NOMO-1 treated with dmso at 0.1 percent for 144 hours (cell line): ENCODE measurements at regions not wholly inside any gene's neighbourhood (a gene's known extent, or its start where the extent isn't known, plus 50 kb on each side); places are given as distances from the start of the nearest gene placed in this dataset.
"Not testable (repeated sequence)": the region's sequence is repeated elsewhere in the genome, so short reads cannot be mapped to it uniquely, and the experiment has no call there.

Experiments used
- DNase-seq: peaks from one replicate; lab custom pipeline; 2025; ENCODE audit not compliant: unreplicated experiment; lab: John Stamatoyannopoulos, UW

DNA sequence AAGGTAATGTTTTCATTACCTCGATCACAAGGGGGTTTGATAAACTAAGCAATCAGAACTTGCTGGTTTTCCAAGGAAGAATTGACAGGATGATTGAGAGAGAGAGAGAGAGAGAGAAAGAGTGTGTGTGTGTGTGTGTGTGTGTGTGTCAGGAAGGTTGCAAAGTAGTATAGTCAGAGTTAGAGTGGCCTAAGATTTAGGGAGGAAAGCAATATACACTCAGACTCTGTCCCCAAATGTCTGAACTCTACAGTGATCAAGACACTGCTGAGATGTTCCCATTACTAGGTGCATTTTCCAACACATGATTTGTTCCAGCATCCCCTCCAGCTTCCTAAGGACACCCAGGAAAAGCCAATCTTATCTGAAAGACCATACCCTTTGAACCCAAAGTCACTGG, 1074.1 kb downstream of the BCL11B start:
- DNase-seq: no peak

DNA sequence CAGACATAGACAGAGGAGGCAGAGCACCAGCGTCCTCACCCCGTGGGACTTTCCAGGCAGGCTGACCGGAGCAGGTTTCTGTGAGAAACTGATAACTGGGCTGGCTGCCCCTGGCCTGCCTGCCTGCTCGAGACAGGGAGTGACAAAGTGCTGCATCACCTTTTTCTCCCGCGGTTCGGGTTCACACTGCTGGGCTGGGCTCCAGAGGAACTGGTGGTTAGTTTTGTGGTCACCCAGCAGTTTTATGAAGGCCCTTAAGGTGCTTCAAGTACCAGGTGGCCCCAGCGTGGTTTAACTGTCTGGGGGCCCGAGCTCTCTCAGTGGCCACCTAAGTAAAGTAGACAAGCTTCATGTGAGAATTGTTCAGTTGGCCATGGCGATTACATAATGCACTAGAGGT, 1073.6 kb downstream of the BCL11B start:
- no peak for DNase-seq

DNA sequence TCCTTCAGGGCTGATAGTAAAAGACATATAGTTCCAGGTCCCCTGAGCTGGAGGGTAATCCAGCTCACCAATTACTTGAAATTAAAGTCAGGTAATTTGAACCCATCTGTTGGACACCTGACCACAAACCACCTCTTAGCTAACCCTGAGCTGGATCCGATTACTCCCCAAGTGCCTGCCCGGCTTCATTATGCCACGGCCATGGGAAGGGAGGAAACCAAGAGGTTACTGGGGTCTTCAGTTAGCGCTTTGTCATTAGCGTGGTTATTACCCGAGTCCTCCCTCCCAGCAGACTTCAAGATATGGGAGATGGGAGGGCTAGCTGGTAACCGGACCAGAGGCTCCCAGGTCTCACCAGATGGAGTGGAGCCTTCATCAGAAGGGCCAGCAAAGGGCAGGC, 1071.4 kb downstream of the BCL11B start:
- no peak for DNase-seq

DNA sequence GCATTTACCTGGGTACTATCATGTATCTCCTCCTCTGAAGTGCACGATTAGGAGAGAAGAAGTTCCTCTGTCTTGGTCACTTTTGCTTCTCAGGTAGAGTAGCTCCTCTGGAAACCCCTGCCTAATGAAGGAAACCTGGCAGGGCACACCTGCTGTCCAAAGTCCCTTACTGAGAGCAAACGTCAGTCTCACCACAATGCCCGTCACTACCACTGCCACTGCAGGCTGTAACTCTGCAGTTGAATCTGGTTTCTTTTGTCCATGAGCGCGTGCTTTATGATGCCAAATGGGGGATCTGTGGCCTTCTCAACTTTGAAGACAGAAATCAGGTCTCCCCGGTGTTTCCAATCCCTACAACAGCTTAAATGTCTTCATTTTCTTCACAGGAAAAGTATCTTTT, 1068.6 kb downstream of the BCL11B start:
- no peak for DNase-seq

DNA sequence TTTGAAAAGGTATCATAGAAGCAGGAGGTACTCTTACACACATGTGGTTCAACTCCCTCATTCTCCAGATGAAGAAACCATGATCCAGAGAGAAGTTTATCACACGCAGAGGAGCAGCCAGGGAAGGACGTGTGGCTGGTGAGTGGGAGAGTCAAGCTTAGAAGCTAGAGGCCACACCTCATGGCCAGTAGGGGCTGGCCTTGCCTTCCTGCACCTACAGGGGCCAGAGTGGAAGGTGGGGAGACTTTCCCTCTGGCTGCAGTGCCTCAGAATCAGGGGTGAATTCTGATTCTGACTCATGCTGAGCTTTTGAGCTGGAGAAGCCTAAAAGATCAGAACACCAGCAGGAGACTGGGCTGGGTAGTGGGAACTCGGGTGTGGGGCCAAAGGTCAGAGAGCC, 1067.9 kb downstream of the BCL11B start:
- no peak for DNase-seq

DNA sequence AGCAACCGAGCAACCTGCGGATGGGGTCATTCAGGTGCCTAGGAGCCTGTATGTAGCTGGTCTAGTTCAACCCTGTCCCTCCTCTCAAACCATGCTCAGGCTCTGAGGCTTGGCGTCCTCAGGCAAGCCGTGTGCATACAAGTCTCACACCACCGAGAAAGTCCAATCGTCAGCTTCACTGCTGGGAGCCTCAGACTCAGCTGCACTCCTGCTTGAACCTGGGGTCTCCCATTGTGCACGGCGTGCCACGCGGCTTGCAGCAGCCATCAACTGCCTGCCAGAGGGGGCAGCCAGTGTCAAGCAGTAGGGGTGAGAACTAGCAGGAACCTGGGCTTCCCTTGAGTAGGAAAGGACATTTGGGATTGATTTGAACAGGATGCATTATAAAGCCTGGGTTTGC, 1064.6 kb downstream of the BCL11B start:
- no peak for DNase-seq

DNA sequence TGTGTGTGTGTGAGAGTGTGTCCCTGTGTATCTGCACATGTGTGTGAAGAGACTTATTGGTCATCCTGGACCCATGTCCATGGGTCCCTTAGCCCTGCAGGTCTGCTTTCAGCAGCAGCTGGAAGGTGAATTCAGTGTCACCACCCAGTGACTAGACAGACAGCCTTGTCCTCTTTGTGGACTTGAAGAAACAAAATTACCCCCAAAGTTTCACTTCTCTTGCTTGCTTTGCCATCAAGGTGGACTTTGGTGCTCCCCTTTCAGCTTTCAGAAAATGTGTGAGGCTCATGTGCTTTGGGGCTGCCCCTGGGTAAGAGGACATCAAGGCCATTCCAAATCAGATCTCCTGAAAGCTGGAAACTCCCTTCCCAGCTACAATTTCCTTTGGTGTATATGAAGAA, 1063.8 kb downstream of the BCL11B start:
- DNase-seq: no peak

DNA sequence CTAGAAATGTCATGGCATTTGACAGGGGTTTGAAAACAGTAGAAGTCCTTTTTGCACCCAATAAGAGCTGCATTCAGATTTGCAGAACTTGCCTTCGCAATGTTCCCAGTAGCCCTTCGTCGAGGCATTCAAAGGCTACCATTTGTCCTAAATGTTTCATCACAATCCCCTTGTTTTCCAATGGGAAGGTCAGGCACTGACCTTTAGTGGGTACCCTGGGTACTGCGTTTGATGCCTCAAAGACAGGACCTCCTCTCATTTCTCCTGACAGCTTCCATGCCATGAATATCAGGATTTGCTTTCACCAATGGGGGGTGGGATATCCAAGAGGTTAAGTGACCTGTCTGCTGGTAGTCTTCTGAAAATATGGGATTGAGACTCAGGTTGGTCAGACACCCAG, 1063.1 kb downstream of the BCL11B start:
- no peak for DNase-seq

DNA sequence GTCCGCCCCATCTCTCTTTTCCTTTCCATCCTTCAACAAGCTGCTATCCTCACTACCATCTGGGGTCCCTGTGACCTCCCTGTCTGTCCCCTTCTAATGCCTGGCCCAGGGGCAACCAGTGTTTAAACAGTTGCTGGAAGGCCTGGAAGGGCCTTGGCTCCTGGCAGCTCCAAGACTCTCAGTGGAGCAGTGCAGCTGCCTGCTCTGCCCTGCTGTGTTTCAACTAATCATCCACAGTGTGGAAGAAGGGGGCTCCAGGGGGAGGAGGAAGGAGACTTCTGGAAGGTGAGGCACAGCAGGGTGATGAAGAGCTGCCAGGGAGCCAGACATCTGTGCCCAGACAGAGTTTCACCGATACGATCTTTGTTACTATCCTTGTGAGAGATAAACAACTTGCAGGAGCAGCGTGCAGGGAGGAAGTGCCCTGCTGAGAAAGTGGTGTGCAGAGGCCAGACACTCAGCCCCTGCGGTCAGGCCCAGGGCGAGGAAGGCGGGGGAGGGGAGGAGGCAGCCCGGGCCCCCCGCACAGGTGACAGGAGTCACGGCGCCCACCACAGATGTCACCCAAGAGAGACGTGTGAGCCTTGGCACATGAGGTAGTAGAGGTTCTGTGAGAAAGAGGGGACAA, 1061.8 kb downstream of the BCL11B start:
- no peak for DNase-seq

DNA sequence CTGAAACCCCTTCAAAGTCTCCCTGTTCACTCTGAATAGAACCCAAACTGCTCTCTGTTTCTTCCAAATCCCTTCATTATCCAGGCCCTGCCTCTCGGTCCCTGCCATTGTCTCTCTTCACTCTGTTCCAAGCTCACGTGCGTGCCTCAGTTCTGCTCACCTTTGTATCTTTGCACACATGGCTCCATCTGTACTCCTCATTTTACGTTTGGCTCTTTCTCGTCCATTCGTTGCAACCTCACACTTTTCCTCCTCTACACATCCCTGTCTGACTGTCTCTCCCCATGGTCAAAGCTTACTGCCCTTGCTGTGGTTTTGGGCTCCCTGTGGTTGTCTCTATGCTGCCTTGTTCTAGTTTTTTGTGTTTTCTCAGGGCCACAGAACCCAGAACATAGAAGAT, 1054.5 kb downstream of the BCL11B start:
- no peak for DNase-seq

DNA sequence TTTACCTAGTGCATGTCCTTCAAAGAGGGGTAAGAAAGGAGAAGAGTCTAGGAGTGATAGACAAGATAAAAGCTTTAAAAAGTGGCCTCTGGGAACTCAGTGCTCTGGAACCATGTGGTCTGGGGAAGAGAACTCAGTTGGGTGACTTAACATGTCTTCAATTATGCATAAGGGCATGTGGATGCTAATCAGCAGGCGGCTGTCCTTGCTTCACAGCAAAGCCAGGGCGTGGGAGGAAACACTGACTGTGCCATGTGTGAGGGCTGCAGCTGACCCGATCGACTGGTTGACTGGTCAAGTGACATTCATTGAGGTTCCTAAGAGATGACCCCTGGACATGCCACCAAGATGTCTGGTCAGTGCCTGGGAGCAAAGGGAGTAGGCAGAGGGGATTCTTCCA, 1053.8 kb downstream of the BCL11B start:
- DNase-seq: no peak

DNA sequence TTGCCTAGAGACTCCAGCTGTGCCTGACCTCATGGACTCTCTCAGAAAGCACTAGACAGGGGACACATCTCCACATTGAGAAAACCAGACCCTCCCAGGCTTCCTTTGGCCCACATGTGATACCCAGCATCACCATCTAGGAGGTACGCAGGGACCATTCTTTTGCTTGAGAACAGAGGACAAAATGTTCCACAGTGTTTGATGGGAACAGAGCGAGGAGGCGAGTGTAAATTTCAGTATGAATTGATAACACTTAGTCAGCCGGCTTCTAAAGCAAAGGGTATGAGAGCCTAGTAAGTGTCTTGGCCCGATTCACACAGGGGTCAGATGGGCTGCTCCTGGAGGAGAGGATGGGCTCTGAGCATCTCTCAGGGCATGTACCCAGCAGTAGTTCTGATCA, 1052.4 kb downstream of the BCL11B start:
- no peak for DNase-seq

DNA sequence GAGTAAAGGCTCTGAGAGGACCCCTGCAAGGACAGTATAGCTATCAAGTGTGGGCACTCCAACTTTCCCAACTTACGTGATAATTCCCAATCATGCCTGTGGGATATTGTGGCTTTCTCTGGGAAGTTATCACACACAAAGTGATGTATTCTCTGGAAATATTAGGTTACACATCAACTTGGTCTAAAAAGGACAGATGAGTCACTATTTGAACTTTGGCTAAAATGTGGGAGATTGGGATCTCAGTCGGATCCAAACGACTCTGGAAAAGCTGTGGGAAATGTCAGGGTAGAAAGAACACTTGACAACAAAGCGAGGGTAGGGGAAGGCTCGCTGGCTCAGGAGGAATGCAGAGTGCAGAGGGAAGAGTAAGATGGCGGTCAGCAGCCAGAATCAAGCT, 1048.9 kb downstream of the BCL11B start:
- no peak for DNase-seq

DNA sequence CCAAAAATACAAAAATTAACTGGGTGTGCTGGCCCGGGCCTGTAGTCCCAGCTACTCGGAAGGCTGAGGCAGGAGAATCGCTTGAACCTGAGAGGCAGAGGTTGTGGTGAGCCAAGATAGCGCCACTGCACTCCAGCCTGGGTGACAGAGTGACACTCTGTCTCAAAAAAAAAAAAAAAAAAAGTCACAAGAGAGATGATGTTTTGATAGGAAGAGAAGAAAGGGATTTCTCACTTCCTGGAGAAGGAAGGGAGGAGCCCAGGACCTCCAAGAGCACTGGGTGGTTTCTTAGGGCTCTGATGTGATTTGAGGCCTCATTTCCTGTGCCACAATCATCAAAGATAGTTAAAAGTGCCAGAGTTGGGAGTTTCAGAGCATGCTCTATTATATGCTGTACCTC, 1048.3 kb downstream of the BCL11B start:
- not testable (repeated sequence) for DNase-seq

DNA sequence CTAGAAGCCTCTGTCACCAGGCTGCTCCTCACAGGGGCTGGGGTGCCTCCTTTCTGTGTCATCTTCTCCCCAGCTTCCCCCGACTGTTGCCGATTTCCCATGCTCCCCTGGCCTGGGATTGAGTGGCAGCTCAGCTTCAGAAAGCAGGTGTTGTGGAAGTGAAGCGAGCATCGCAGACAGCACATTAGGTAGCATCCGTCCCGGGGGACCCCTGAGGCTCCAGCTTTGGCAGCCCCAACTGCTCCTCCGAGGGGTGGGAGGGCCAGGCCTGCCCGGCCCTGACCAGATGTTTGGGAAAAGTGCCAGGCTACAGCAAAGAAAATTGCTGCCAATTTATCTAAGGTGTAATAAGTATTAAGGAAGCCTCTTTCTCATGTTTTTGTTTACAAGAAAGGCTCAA, 1045.6 kb downstream of the BCL11B start:
- DNase-seq: no peak

DNA sequence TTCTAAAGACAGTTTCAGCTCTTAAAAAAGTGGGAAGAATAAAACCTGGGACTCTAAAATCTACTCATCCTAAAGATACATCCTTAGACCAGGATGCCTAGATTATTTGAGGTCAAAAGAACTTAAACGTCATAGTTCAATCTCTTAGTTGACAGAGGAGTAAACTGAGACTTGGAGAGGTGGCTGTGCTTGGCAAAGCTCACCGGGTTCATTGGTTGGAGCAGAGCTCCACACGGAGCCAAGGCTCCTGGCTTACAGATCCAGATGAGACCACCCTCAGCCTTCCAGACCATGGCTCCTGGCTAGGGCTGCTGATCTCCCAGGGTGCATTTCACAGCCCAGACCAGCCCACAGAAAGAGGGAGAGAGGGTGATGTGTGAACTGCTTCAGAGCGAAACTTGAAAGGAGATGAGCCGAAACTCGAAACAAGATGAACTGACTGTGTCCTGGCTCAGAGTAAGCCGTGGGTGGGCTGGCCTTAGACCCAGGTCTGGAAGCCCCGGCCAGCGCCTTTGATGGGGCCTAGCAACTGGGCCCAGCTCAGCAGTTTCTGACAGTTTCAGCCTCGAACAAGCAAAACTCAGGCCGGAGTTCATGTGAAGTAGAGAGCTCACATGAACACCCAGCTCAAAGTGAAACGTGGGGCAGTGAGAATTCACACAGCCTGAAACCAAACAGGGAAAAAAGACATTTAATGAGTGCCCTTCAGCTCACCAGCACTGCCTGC, 1044.8 kb downstream of the BCL11B start:
- no peak for DNase-seq

DNA sequence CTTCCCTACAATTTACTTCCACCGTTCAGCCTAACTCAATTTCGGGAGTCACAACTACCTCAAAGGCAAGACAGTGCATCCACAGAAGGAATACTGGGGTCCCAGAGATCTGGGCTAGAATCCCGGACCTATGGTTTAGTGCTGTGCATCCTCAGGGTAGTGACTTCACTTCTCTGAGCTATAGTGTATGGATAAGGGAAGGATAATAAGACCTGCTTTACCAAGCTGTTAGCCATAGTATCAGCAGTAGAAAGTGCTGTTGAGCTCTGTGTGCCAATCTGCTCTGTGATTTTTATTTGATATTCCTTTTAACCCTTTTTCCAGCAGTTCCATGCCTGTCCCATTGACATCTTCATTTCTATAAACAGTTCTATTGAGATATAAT, 1044.3 kb downstream of the BCL11B start:
- DNase-seq: no peak

DNA sequence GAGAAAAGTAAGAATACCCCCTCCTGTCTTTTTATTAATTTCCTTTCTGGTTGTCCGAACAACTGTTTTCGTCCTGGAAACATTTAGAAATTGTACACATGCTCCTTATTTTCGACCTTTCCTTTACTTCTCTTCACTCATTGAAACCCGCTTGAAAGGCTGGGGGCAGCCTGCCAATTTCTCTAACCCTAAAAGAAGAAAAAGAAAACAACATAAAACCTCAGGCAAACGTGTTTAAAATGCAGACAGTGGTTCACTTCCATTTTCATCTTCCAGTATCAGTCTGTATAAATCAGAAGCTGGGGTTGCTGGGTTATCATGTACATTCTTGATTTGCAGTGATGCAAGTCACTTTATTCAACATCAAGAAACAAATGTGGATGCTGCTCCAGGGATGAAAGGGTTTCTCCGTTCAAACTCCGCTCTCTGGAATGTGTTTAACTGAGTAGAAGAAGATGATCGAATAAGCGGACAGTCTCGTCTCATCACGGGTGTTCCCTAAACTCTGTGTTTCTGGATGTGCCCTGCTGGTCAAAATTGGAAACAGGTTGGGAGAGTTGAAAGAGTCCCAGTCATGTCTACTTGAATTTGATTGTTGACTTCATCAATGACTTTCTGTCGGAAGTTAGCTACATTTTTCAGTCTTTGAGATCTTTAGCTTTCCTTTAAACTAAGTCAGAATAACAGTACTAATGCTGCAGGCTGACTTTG, 1042.2 kb downstream of the BCL11B start:
- DNase-seq: no peak

DNA sequence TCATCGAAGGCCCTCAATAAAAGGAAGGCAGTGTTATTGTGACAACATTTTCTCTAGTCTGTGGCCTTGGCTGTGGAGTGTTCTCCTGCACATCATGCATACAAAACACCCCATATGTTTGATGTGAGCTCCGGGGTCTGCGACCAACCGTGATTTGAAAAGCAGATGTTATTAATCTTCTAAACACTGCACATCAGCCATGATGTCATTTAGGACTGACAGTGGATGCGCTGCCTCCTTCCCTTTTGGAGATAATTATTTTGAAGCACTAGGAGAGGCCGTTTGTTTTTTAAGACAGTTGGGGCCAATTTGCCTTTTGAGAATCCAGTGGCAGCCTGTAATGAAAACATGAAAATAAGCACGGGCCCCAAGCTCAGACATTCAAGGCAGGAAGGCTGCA, 1041.6 kb downstream of the BCL11B start:
- DNase-seq: no peak

DNA sequence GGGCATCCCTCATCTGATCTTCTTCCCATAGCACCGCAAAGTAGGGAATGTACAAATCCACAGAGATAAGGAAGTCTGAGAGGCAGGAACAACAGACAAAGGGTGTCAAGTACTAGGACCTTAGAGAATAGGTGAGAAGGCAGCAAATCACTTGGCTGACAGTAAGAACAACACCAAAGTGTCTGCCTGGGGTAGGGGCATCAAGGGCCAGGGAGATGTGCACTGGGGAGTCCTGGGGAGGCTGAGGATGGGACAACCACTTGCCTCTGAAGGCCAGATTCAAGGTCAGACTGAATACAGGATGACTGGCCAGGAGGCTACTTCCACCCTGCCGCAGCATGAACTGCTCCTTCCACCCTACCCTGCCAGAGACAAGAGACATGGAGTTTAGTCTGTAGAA, 1040.8 kb downstream of the BCL11B start:
- no peak for DNase-seq

DNA sequence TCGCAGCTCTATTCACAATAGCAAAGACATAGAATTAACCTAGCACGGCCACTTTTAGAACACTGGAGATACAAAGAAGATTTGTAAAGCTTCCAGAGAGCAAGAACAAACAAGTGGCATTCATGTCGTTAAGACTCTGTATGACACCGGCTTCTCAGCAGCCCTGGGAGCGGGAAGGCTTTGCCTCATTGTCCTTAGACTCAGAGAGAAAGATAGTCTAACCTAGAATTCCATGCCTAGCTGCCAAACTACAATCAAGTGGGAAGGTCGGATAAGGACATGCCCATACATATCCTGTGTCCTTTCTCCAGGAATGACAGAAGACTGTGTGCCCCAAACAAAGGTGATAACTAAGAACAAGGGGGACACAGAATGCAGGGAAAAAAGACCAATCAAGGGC, 1038.3 kb downstream of the BCL11B start:
- DNase-seq: no peak

DNA sequence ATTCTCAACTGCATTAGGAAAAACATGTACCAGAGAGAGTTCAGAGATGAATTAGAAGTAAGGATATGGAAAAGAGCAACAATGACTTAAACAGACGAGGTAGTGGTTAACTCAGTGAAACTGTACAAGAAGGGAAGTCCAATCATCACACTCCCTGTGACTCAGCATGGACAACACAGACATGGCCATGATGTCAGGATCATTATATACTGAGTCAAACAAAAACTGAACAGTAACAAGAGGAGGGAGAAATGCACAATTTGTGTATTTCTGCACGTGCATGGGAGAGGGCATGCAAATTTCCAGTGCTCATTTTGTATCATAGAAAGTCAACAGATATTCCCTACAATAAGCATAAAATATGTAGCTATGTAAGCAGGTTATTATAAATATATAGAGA, 1037.8 kb downstream of the BCL11B start:
- DNase-seq: no peak

DNA sequence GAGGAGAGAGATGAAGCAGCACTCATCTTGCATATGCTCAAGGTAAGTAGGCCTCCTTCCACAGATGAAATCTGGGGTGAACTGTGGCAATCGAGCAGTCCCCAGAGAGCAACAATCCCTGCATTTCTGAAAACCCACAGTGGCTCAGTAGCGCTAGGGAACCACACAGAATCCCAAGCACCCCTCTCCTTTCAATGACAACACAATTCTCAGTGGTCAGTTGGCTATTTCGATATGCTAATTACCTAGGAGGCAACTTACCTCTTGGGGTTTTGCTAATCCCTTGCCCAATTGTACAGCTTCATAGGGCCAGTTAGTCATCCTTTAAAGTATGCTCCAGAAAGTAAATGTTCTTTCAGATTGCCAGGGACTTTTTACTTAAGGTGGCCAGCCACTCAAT, 1035.7 kb downstream of the BCL11B start:
- no peak for DNase-seq
